ENCODE measurements at regions not wholly inside any gene's neighbourhood (a gene's known extent, or its start where the extent isn't known, plus 50 kb on each side); places are given as distances from the start of the nearest gene placed in this dataset.

DNA sequence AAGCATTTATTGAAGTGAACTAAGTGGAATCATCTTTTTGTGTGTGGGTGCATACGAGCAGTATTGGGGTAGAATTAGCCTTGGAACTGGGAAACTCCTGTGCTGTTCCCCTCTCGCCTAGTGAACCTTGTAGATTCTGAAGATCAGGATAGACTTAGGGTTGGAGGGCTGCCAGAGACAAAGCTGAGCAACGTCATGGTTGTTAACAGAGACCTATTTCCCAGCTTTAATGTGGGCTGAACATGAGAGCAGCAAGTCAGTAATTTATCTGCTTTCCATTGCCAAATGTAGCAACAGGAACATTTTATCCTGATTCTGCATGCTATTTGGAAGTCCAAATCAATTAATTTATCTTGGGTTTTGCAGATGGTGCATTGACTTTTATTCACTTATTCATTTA is 246.6 kb downstream of the IL20RB start:
- no peak for DNase-seq (ENCODE audit: extremely low read depth, insufficient read length)
- Histone ChIP-seq H3K27me3 (replicated peaks; ENCODE audit: control insufficient read depth, insufficient read depth, low read length) (no peaks in the 10 kb centered on the region), H3K36me3 (ENCODE audit: control insufficient read depth, insufficient read depth, low read length) (no peaks in the 10 kb centered on the region), H3K4me3 (replicated peaks; ENCODE audit: low read depth, low read length) (no peak overlapping the region)
- TF ChIP-seq, protein P1, sequence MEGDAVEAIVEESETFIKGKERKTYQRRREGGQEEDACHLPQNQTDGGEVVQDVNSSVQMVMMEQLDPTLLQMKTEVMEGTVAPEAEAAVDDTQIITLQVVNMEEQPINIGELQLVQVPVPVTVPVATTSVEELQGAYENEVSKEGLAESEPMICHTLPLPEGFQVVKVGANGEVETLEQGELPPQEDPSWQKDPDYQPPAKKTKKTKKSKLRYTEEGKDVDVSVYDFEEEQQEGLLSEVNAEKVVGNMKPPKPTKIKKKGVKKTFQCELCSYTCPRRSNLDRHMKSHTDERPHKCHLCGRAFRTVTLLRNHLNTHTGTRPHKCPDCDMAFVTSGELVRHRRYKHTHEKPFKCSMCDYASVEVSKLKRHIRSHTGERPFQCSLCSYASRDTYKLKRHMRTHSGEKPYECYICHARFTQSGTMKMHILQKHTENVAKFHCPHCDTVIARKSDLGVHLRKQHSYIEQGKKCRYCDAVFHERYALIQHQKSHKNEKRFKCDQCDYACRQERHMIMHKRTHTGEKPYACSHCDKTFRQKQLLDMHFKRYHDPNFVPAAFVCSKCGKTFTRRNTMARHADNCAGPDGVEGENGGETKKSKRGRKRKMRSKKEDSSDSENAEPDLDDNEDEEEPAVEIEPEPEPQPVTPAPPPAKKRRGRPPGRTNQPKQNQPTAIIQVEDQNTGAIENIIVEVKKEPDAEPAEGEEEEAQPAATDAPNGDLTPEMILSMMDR (IDR thresholded peaks at IDR 0.05; ENCODE audit: insufficient read depth, low read length, poor library complexity, severe bottlenecking) = no peak

DNA sequence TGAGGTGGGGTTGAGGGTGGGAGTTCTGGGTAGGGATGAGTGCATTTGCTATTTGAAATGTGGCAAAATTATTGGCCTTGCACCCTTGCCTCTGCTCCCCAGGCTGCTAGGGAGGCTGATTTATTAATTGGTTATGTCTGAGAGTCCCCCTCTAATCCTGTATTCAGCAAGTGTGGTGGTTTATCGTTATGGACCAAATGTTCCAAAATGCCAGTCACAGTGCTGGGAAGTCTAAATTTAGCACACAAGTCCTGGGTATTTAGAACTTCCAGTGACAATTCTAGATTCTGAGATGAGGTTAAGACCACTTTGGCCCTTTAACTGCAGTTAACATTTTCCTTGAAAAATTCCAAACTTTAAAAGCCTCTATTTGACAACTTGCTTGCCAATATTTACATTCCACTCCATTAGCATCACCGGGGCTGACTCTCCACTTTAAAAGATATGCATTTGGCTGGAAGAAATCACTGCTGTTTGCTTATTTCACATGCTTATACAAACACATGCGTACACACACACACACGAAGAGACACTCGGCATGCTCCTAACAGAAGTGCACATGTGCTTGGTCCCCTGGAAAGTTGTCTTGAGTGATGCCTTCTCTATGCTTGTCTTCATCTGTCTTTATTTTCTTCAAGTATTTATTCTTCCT is 247.7 kb downstream of the IL20RB start:
- Histone ChIP-seq H3K27me3 (replicated peaks; ENCODE audit: control insufficient read depth, insufficient read depth, low read length) (no peaks in the 10 kb centered on the region), H3K36me3 (ENCODE audit: control insufficient read depth, insufficient read depth, low read length) (no peaks in the 10 kb centered on the region), H3K4me3 (replicated peaks; ENCODE audit: low read depth, low read length) (no peak overlapping the region)
- TF ChIP-seq, protein P1 (IDR thresholded peaks at IDR 0.05; ENCODE audit: insufficient read depth, low read length, poor library complexity, severe bottlenecking) = no peak
- DNase-seq (ENCODE audit: extremely low read depth, insufficient read length) = no peak

DNA sequence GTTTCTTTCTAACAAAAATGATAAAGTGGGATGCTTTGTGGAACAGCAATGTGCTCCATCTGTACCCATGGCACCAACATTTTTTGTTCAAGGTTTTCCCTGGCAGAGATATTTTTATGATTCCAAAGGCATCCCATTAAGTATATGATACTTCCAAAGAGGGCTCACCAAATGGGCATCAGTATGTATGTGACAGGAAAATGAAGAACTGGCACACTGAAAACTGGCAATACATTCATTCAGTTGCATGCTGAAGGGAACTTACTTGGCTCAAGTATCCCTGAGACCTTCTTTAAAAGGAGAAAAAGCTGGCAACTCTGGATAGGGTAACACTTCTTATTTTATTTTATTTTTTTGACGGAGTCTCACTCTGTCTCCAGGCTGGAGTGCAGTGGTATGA is 249.8 kb downstream of the IL20RB start:
- no peaks in the 10 kb centered on the region for H3K27me3 ChIP-seq (replicated peaks; ENCODE audit: control insufficient read depth, insufficient read depth, low read length)
- DNase-seq (ENCODE audit: extremely low read depth, insufficient read length) = no peak
- H3K4me3 ChIP-seq (replicated peaks; ENCODE audit: low read depth, low read length) = no peak overlapping the region
- no peaks in the 10 kb centered on the region for H3K36me3 ChIP-seq (ENCODE audit: control insufficient read depth, insufficient read depth, low read length)
- TF ChIP-seq, protein P1 (IDR thresholded peaks at IDR 0.05; ENCODE audit: insufficient read depth, low read length, poor library complexity, severe bottlenecking) = no peak

DNA sequence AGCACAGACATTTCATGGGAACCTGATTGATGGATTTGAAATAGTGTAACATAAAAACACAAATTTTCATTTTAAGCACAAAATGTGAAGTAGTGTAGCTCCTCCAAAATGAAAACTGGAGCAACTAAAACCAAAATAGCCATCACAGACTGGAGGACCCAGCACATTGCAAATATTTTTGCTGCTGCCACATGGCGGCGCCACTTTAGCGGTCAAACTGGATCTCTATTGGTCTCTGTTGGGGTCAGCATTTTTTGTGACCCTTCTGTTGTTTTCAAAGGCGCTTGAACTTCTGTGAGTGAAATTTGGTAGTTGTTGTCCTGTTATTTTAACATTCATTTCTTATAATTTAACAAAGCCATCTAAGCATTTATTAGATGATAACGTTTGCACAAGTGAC is 259.9 kb downstream of the IL20RB start:
- TF ChIP-seq, protein P1 (IDR thresholded peaks at IDR 0.05; ENCODE audit: insufficient read depth, low read length, poor library complexity, severe bottlenecking) = peak; percentile 72
- DNase-seq (ENCODE audit: extremely low read depth, insufficient read length) = no peak
- no peaks in the 10 kb centered on the region for H3K27me3 ChIP-seq (replicated peaks; ENCODE audit: control insufficient read depth, insufficient read depth, low read length)
- no peak overlapping the region for H3K4me3 ChIP-seq (replicated peaks; ENCODE audit: low read depth, low read length)
- no peaks in the 10 kb centered on the region for H3K36me3 ChIP-seq (ENCODE audit: control insufficient read depth, insufficient read depth, low read length)

DNA sequence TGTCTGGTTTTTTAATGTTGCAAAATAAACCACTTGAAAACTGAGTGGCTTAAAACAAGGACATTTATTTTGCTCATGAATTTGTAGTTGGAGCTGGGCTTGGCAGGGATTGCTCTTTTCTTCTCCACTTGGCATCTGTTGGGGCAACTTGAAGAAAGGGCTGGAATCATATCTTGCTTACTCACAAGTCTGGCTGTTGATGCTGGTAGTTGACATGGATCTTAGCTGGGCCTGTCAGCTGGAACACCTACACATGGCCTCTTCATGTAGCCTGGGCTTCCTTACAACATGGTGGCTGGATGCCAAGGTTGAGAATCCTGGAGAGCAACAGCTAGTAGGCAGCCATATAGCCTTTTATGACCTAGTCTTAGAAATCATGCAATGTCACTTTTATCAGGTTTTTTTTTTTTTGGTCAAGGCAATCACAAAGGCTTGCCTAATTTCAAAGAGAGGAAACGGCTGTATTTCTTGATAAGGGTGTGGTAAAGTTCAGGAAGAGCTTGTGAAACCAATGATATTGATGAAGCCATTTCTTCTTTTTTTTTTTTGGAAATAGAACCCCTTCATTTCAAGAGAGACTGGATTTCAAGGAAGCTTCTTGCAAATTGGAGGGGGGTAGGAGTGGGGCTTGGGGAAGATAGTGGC is 262.1 kb downstream of the IL20RB start:
- H3K27me3 ChIP-seq (replicated peaks; ENCODE audit: control insufficient read depth, insufficient read depth, low read length) = no peaks in the 10 kb centered on the region
- DNase-seq (ENCODE audit: extremely low read depth, insufficient read length) = no peak
- TF ChIP-seq, protein P1 (IDR thresholded peaks at IDR 0.05; ENCODE audit: insufficient read depth, low read length, poor library complexity, severe bottlenecking) = no peak
- no peaks in the 10 kb centered on the region for H3K36me3 ChIP-seq (ENCODE audit: control insufficient read depth, insufficient read depth, low read length)
- H3K4me3 ChIP-seq (replicated peaks; ENCODE audit: low read depth, low read length) = no peak overlapping the region

Data from GM06990 (cell line).